Astrocyte of the spinal cord (primary cell): ENCODE measurements at regions not wholly inside any gene's neighbourhood (a gene's known extent, or its start where the extent isn't known, plus 50 kb on each side); places are given as distances from the start of the nearest gene placed in this dataset.

ENCODE experiments used
- DNase-seq: peaks from one replicate; pipeline ENCODE4 v3.0.0; 2011; ENCODE audit warnings: low read depth, low spot score
- H3K4me3 ChIP-seq: 2 replicates; pipeline ENCODE4 v1.5.1; 2011; ENCODE audit warnings: low read depth, mild to moderate bottlenecking, low read length, moderate library complexity
- CTCF ChIP-seq: IDR thresholded peaks from 2 replicates; pipeline ENCODE4 v1.5.1; 2012; ENCODE audit warnings: low read depth, mild to moderate bottlenecking, low read length, inconsistent platforms
- in situ Hi-C: cut with HindIII; loops from 2 replicates; pipeline ENCODE4 v1.10.0; 2017; ENCODE audit warnings: low sequenced_read_pairs

- in situ Hi-C loops, result no loop called here
- no peak overlapping the region for H3K4me3 ChIP-seq
- no peak for TF ChIP-seq CTCF
- no peak for DNase-seq
These were observed 110.8 kb downstream of the LMO3 start for GRCh38 chr12:16495196-16495595.
